ENCODE measurements at regions not wholly inside any gene's neighbourhood (a gene's known extent, or its start where the extent isn't known, plus 50 kb on each side); places are given as distances from the start of the nearest gene placed in this dataset.

DNA sequence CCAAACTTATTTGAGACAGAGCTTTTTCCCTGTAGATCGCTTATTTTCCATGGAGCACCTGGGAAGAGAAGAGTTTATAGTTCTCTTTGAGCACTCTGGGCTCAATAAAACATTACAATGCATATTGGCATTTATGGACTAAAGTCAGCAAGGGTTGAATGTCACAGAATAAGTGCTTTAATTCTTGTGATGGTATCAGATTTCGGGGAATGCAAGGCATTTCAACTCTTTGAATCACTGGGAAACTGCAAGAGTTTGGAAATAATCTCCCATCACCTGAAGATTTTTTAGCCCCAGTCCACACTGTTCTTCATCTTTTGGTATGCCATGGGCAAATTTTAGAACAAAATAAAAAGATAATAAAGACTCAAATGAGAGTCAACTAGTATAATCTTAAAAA is 111.5 kb upstream of the WDFY3 start:
- Histone ChIP-seq H3K4me1 (ENCODE audit: control insufficient read depth, insufficient read depth, low read length, poor library complexity, severe bottlenecking) (no peaks in the 10 kb centered on the region), H3K27me3 (ENCODE audit: control insufficient read depth, insufficient read depth, low read length) (no peaks in the 10 kb centered on the region), H3K9me3 (ENCODE audit: control insufficient read depth in 2 of 2, low read length in 2 of 2) (no peaks in the 10 kb centered on the region), H3K4me3 (ENCODE audit: low read depth, low read length) (no peak overlapping the region), H3K36me3 (ENCODE audit: control insufficient read depth, insufficient read depth, low read length) (no peaks in the 10 kb centered on the region), H3K27ac (ENCODE audit: insufficient read depth, low read length, poor library complexity, severe bottlenecking) (no peak overlapping the region)
- ATAC-seq (ENCODE audit: low read depth in 2 of 2) = no peak
- no peak overlapping the region for H3K4me3 Mint-ChIP-seq
- H3K4me1 Mint-ChIP-seq = no peaks in the 10 kb centered on the region
- H3K36me3 Mint-ChIP-seq = no peaks in the 10 kb centered on the region
- no peaks in the 10 kb centered on the region for H3K27me3 Mint-ChIP-seq
- H3K9me3 Mint-ChIP-seq = peaks cover 0 to 1% (median 0%) of the 10 kb centered on the region in 7 donors
- H3K27ac Mint-ChIP-seq = no peak overlapping the region
- no peak for DNase-seq

DNA sequence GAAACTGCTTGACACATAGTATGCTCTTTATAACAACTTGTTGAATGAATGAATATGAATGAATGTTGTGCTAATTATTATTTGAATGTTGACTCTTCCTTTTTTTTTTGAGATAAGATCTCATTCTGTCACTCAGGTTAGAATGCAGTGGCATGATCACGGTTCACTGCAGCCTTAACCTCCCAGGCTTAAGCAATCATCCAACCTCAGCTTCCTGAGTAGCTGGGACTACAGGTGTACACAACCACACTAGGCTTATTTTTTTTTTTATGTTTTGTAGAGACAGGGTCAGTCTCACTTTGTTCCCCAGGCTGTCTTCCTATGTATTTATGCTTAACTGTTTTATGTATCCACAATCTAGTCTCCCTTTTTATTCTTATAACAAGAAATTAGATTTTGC is 114.7 kb upstream of the WDFY3 start:
- no peaks in the 10 kb centered on the region for H3K36me3 ChIP-seq (ENCODE audit: control insufficient read depth, insufficient read depth, low read length)
- Mint-ChIP-seq H3K4me3 (no peak overlapping the region), H3K36me3 (no peaks in the 10 kb centered on the region), H3K27ac (no peak overlapping the region), H3K4me1 (no peaks in the 10 kb centered on the region), H3K9me3 (peaks cover 0 to 1% (median 0%) of the 10 kb centered on the region in 7 donors), H3K27me3 (no peaks in the 10 kb centered on the region)
- no peak overlapping the region for H3K27ac ChIP-seq (ENCODE audit: insufficient read depth, low read length, poor library complexity, severe bottlenecking)
- H3K27me3 ChIP-seq (ENCODE audit: control insufficient read depth, insufficient read depth, low read length) = no peaks in the 10 kb centered on the region
- DNase-seq (no peak), ATAC-seq (ENCODE audit: low read depth in 2 of 2) (no peak)
- no peaks in the 10 kb centered on the region for H3K4me1 ChIP-seq (ENCODE audit: control insufficient read depth, insufficient read depth, low read length, poor library complexity, severe bottlenecking)
- H3K4me3 ChIP-seq (ENCODE audit: low read depth, low read length) = no peak overlapping the region
- H3K9me3 ChIP-seq (ENCODE audit: control insufficient read depth in 2 of 2, low read length in 2 of 2) = no peaks in the 10 kb centered on the region

DNA sequence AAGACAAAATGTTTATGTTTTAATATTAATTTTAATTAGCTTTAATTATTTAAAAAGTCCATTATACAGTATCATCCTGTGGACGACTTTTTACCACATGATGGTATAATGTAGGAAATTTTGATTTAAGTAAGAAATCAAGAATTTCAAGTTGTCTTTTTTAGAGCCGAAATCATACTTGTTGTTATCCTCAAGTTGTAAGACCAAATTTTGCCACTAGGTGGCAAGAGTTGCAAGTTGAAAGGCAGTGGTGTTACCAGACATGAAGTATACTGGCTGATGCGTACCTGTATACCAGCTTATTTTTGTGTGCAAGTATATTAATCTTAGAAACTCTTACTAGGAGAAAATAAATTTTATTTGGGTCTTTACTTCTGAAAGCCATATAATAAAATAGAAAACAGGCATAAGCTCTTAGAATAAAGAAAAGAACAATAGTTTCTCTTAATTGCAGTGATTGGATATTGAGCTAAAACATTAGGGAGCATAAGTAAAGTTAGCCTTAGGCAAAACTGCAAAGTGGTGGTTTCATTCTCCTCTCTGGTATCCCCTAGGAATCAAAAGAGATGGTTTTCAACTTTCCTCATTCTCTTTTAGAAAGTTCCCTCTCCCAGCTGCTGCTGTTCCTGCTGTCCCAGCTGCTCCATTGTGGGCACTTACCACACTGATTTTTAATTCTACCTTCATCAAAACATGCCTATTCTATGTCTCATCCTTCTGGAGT is 118.0 kb upstream of the WDFY3 start:
- Histone ChIP-seq H3K9me3 (ENCODE audit: control insufficient read depth in 2 of 2, low read length in 2 of 2) (no peaks in the 10 kb centered on the region), H3K4me1 (ENCODE audit: control insufficient read depth, insufficient read depth, low read length, poor library complexity, severe bottlenecking) (no peaks in the 10 kb centered on the region), H3K27me3 (ENCODE audit: control insufficient read depth, insufficient read depth, low read length) (no peaks in the 10 kb centered on the region), H3K4me3 (ENCODE audit: low read depth, low read length) (no peak overlapping the region), H3K36me3 (ENCODE audit: control insufficient read depth, insufficient read depth, low read length) (no peaks in the 10 kb centered on the region), H3K27ac (ENCODE audit: insufficient read depth, low read length, poor library complexity, severe bottlenecking) (no peak overlapping the region)
- DNase-seq (peak in 2 of 3 donors; percentile 3 to 55), ATAC-seq (ENCODE audit: low read depth in 2 of 2) (no peak)
- Mint-ChIP-seq H3K36me3 (no peaks in the 10 kb centered on the region), H3K9me3 (peaks cover 0 to 5% (median 1%) of the 10 kb centered on the region in 7 donors), H3K27me3 (no peaks in the 10 kb centered on the region), H3K27ac (no peak overlapping the region), H3K4me3 (no peak overlapping the region), H3K4me1 (no peaks in the 10 kb centered on the region)

DNA sequence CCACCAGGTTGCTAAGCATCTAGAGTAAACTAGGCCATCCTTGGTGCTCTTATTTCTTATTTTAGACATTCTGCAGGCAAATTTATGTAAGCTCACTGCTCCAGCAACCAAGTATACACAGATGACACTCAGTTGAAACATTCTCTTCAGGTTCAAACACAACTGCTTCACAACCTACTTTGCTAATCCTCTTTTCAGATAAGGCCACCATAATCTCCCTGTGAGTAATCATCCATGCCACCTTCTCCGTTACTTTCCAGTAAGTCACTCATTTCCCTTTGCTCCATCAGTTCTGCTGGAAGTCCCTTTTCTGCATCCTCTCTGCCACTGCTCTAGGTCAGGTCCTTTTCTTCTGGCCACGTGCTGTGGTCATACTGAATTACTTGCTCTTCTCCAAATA is 120.2 kb upstream of the WDFY3 start:
- Mint-ChIP-seq H3K9me3 (peaks cover 0 to 5% (median 0%) of the 10 kb centered on the region in 7 donors), H3K36me3 (no peaks in the 10 kb centered on the region), H3K27me3 (no peaks in the 10 kb centered on the region), H3K27ac (no peak overlapping the region), H3K4me1 (no peaks in the 10 kb centered on the region), H3K4me3 (no peak overlapping the region)
- Histone ChIP-seq H3K27me3 (ENCODE audit: control insufficient read depth, insufficient read depth, low read length) (no peaks in the 10 kb centered on the region), H3K9me3 (ENCODE audit: control insufficient read depth in 2 of 2, low read length in 2 of 2) (no peaks in the 10 kb centered on the region), H3K36me3 (ENCODE audit: control insufficient read depth, insufficient read depth, low read length) (no peaks in the 10 kb centered on the region), H3K4me1 (ENCODE audit: control insufficient read depth, insufficient read depth, low read length, poor library complexity, severe bottlenecking) (no peaks in the 10 kb centered on the region), H3K4me3 (ENCODE audit: low read depth, low read length) (no peak overlapping the region), H3K27ac (ENCODE audit: insufficient read depth, low read length, poor library complexity, severe bottlenecking) (no peak overlapping the region)
- no peak for DNase-seq
- no peak for ATAC-seq (ENCODE audit: low read depth in 2 of 2)

DNA sequence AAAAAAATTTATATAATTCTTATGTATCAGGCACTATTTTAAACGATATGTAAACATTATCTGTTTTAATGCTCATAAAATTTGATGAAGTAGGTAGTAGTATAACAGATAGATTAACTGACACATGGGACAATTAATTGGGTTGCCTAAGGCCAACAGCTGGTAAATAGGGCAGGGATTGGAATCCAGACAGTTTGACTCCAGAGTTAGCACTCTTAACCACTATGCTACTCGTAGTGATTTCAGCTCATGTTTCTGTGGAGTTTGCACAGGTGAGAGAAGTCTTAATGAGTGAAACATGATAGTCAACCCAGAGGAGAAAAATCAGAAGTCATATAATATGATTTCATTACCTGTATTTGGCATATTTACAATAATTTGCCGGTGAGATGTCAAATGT is 126.0 kb upstream of the WDFY3 start:
- H3K4me3 ChIP-seq (ENCODE audit: low read depth, low read length) = no peak overlapping the region
- no peaks in the 10 kb centered on the region for H3K36me3 ChIP-seq (ENCODE audit: control insufficient read depth, insufficient read depth, low read length)
- no peaks in the 10 kb centered on the region for H3K27me3 ChIP-seq (ENCODE audit: control insufficient read depth, insufficient read depth, low read length)
- Mint-ChIP-seq H3K36me3 (no peaks in the 10 kb centered on the region), H3K4me3 (no peak overlapping the region), H3K27me3 (no peaks in the 10 kb centered on the region), H3K4me1 (no peaks in the 10 kb centered on the region), H3K27ac (no peak overlapping the region), H3K9me3 (peaks cover 0 to 5% (median 2%) of the 10 kb centered on the region in 7 donors)
- H3K4me1 ChIP-seq (ENCODE audit: control insufficient read depth, insufficient read depth, low read length, poor library complexity, severe bottlenecking) = no peaks in the 10 kb centered on the region
- no peak for DNase-seq
- no peak for ATAC-seq (ENCODE audit: low read depth in 2 of 2)
- H3K9me3 ChIP-seq (ENCODE audit: control insufficient read depth in 2 of 2, low read length in 2 of 2) = no peaks in the 10 kb centered on the region
- no peak overlapping the region for H3K27ac ChIP-seq (ENCODE audit: insufficient read depth, low read length, poor library complexity, severe bottlenecking)

DNA sequence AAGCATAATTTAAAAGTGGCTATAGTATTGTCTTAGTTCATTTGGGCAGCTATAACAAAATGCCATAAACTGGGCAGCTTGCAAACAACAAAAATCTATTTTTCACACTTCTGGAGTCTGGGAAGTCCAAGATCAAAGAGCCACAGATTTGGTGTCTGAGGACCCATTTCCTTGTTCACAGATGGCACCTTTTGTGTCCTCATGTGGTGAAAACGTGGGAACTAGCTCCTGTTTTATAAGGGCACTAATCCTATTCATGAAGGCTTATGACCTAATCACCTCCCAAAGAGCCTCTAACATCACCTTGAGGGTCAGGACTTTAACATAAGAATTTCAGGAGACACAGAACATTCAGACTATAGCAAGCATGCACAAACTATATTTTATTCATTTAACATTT is 126.5 kb upstream of the WDFY3 start:
- no peaks in the 10 kb centered on the region for H3K36me3 ChIP-seq (ENCODE audit: control insufficient read depth, insufficient read depth, low read length)
- H3K27ac Mint-ChIP-seq = no peak overlapping the region
- no peaks in the 10 kb centered on the region for H3K4me1 ChIP-seq (ENCODE audit: control insufficient read depth, insufficient read depth, low read length, poor library complexity, severe bottlenecking)
- H3K27ac ChIP-seq (ENCODE audit: insufficient read depth, low read length, poor library complexity, severe bottlenecking) = no peak overlapping the region
- ATAC-seq (ENCODE audit: low read depth in 2 of 2) (no peak), DNase-seq (no peak)
- no peaks in the 10 kb centered on the region for H3K4me1 Mint-ChIP-seq
- H3K4me3 ChIP-seq (ENCODE audit: low read depth, low read length) = no peak overlapping the region
- H3K9me3 ChIP-seq (ENCODE audit: control insufficient read depth in 2 of 2, low read length in 2 of 2) = no peaks in the 10 kb centered on the region
- no peak overlapping the region for H3K4me3 Mint-ChIP-seq
- H3K27me3 Mint-ChIP-seq = no peaks in the 10 kb centered on the region
- H3K27me3 ChIP-seq (ENCODE audit: control insufficient read depth, insufficient read depth, low read length) = no peaks in the 10 kb centered on the region
- H3K36me3 Mint-ChIP-seq = no peaks in the 10 kb centered on the region
- peaks cover 0 to 8% (median 2%) of the 10 kb centered on the region in 7 donors for H3K9me3 Mint-ChIP-seq

DNA sequence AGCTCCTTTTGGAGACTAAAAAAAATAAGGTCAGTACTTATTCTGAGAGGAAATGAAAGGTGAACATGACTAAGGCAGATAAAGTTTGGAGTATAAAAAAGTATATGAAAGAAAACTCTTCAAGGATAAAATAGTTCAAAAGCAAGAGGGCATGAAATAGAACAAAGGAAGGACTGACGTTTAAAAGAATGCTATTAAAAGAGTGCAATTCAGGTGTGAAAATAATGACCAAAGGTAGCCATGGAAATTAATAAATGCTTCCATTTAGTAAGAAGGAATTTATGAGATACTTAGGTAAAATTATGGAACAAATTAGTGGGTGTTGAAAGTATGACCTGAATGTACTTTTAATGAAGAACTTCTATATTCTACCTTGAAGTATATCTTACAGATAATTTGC is 128.2 kb upstream of the WDFY3 start:
- Mint-ChIP-seq H3K4me3 (no peak overlapping the region), H3K36me3 (no peaks in the 10 kb centered on the region), H3K27ac (no peak overlapping the region), H3K4me1 (no peaks in the 10 kb centered on the region), H3K27me3 (no peaks in the 10 kb centered on the region), H3K9me3 (peaks cover 0 to 10% (median 4%) of the 10 kb centered on the region in 7 donors)
- no peak for DNase-seq
- Histone ChIP-seq H3K4me1 (ENCODE audit: control insufficient read depth, insufficient read depth, low read length, poor library complexity, severe bottlenecking) (no peaks in the 10 kb centered on the region), H3K27me3 (ENCODE audit: control insufficient read depth, insufficient read depth, low read length) (no peaks in the 10 kb centered on the region), H3K4me3 (ENCODE audit: low read depth, low read length) (no peak overlapping the region), H3K9me3 (ENCODE audit: control insufficient read depth in 2 of 2, low read length in 2 of 2) (no peaks in the 10 kb centered on the region), H3K27ac (ENCODE audit: insufficient read depth, low read length, poor library complexity, severe bottlenecking) (no peak overlapping the region), H3K36me3 (ENCODE audit: control insufficient read depth, insufficient read depth, low read length) (no peaks in the 10 kb centered on the region)
- ATAC-seq (ENCODE audit: low read depth in 2 of 2) = no peak

DNA sequence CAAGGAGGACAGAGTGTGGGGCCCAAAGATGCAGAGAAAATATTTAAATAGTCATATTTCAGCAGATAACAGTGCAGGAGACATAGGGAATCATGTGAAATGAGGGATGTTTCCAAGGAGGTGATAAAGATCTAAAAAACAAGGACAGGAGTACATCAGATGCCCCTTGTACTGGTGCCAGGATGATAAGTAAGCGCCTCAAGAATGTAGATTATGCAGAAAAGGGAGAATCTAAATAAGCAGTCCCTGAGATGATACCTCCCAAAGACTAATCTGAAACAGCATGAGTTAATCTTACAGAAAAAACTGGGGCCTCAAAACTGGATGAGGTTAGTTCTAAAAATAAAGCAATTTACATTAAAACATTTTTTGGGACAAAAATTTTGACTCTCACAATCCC is 136.1 kb upstream of the WDFY3 start:
- Histone ChIP-seq H3K9me3 (ENCODE audit: control insufficient read depth in 2 of 2, low read length in 2 of 2) (no peaks in the 10 kb centered on the region), H3K4me1 (ENCODE audit: control insufficient read depth, insufficient read depth, low read length, poor library complexity, severe bottlenecking) (no peaks in the 10 kb centered on the region), H3K36me3 (ENCODE audit: control insufficient read depth, insufficient read depth, low read length) (no peaks in the 10 kb centered on the region), H3K27me3 (ENCODE audit: control insufficient read depth, insufficient read depth, low read length) (no peaks in the 10 kb centered on the region), H3K27ac (ENCODE audit: insufficient read depth, low read length, poor library complexity, severe bottlenecking) (no peak overlapping the region), H3K4me3 (ENCODE audit: low read depth, low read length) (no peak overlapping the region)
- ATAC-seq (ENCODE audit: low read depth in 2 of 2) (no peak), DNase-seq (no peak)
- Mint-ChIP-seq H3K9me3 (peaks cover 0 to 10% (median 4%) of the 10 kb centered on the region in 7 donors), H3K27me3 (no peaks in the 10 kb centered on the region), H3K36me3 (no peaks in the 10 kb centered on the region), H3K4me3 (no peak overlapping the region), H3K27ac (no peak overlapping the region), H3K4me1 (no peaks in the 10 kb centered on the region)

All from CD4-positive, CD25-positive, alpha-beta regulatory T cell (primary cell).